Stimulated activated naive CD4-positive, alpha-beta T cell (primary cell): ENCODE measurements at regions not wholly inside any gene's neighbourhood (a gene's known extent, or its start where the extent isn't known, plus 50 kb on each side); places are given as distances from the start of the nearest gene placed in this dataset.
"Not testable (repeated sequence)": the region's sequence is repeated elsewhere in the genome, so short reads cannot be mapped to it uniquely, and the experiment has no call there.

Experiments
- DNase-seq, 6 experiments: peaks; one replicate each; lab custom pipeline; 2025; lab: John Stamatoyannopoulos, UW

- DNase-seq = not testable (repeated sequence)
Measured at GRCh38 chr5:15096686-15097085, 225.1 kb upstream of the ANKH start.

- DNase-seq = no peak
Measured at GRCh38 chr5:15092801-15093200, 221.2 kb upstream of the ANKH start.

GRCh38 chr5:15085671-15086070 is 214.1 kb upstream of the ANKH start:
- no peak for DNase-seq

- no peak for DNase-seq
Measured at GRCh38 chr5:15082096-15082495, 210.5 kb upstream of the ANKH start.

- no peak for DNase-seq
Measured at GRCh38 chr5:15080219-15080618, 208.6 kb upstream of the ANKH start.

- no peak for DNase-seq
Measured at GRCh38 chr5:15079566-15079965, 208.0 kb upstream of the ANKH start.

- no peak for DNase-seq
Measured at GRCh38 chr5:15074651-15075050, 203.1 kb upstream of the ANKH start.

- DNase-seq = no peak
Measured at GRCh38 chr5:15073453-15073852, 201.9 kb upstream of the ANKH start.

GRCh38 chr5:15070907-15071306 is 199.3 kb upstream of the ANKH start:
- DNase-seq = no peak

- DNase-seq = no peak
Measured at GRCh38 chr5:15069407-15069905, 197.9 kb upstream of the ANKH start.

GRCh38 chr5:15065091-15065490 is 193.5 kb upstream of the ANKH start:
- no peak for DNase-seq

GRCh38 chr5:15064396-15064795 is 192.8 kb upstream of the ANKH start:
- DNase-seq = no peak

GRCh38 chr5:15056988-15057592 is 185.5 kb upstream of the ANKH start:
- DNase-seq = no peak

- DNase-seq = no peak
Measured at GRCh38 chr5:15044521-15044920, 172.9 kb upstream of the ANKH start.

GRCh38 chr5:15037247-15037908 is 165.8 kb upstream of the ANKH start:
- no peak for DNase-seq

- no peak for DNase-seq
Measured at GRCh38 chr5:15034379-15034778, 162.8 kb upstream of the ANKH start.

GRCh38 chr5:15031180-15031579 is 159.6 kb upstream of the ANKH start:
- DNase-seq = no peak

- no peak for DNase-seq
Measured at GRCh38 chr5:15027764-15028163, 156.2 kb upstream of the ANKH start.

GRCh38 chr5:15026944-15027343 is 155.4 kb upstream of the ANKH start:
- no peak for DNase-seq

GRCh38 chr5:15026011-15026893 is 154.7 kb upstream of the ANKH start:
- DNase-seq = no peak

- DNase-seq = no peak
Measured at GRCh38 chr5:15023846-15024245, 152.3 kb upstream of the ANKH start.

- DNase-seq = no peak
Measured at GRCh38 chr5:15023266-15023665, 151.7 kb upstream of the ANKH start.
